MM.1S (cell line): ENCODE measurements at regions not wholly inside any gene's neighbourhood (a gene's known extent, or its start where the extent isn't known, plus 50 kb on each side); places are given as distances from the start of the nearest gene placed in this dataset.

Source experiments
- DNase-seq: peaks from one replicate; pipeline ENCODE4 v3.0.0-alpha.2; 2015
- H2AFZ ChIP-seq: fragments of 300-600 bp; sonication (generic); 2 replicates; pipeline ENCODE4 v1.6.0; 2016; ENCODE audit warnings: antibody characterized with exemption, low read length
- H3F3A ChIP-seq: fragments of 300-600 bp; sonication (generic); 2 replicates; pipeline ENCODE4 v1.6.1; 2016; ENCODE audit warnings: mild to moderate bottlenecking, antibody characterized with exemption, low read length, moderate library complexity, mixed read lengths; ENCODE audit not compliant: insufficient read depth
- H3K27ac ChIP-seq: fragments of 300-600 bp; sonication (generic); 2 replicates; pipeline ENCODE4 v1.5.1; 2016; ENCODE audit warnings: mild to moderate bottlenecking, low read length
- H3K27me3 ChIP-seq: fragments of 300-600 bp; sonication (generic); replicated peaks from 2 replicates; pipeline ENCODE4 v1.6.0; 2016; ENCODE audit warnings: low read length; ENCODE audit not compliant: insufficient read depth
- H3K36me3 ChIP-seq: fragments of 300-600 bp; sonication (generic); replicated peaks from 2 replicates; pipeline ENCODE4 v1.6.1; 2016; ENCODE audit warnings: mild to moderate bottlenecking, low read length, mixed read lengths; ENCODE audit not compliant: insufficient read depth
- H3K4me1 ChIP-seq: fragments of 300-600 bp; sonication (generic); 2 replicates; pipeline ENCODE4 v1.6.1; 2016; ENCODE audit warnings: low read length, mixed read lengths
- H3K4me2 ChIP-seq: fragments of 300-600 bp; sonication (generic); 2 replicates; pipeline ENCODE4 v1.6.0; 2016; ENCODE audit warnings: low read depth, low read length
- H3K4me3 ChIP-seq: fragments of 300-600 bp; sonication (generic); 2 replicates; pipeline ENCODE4 v1.5.1; 2016; ENCODE audit warnings: low read length, mixed read lengths
- H3K79me2 ChIP-seq: fragments of 300-600 bp; sonication (generic); 2 replicates; pipeline ENCODE4 v1.6.1; 2016; ENCODE audit warnings: mixed run types, low read length, mixed read lengths
- H3K9ac ChIP-seq: fragments of 300-600 bp; sonication (generic); 2 replicates; pipeline ENCODE4 v1.6.1; 2016; ENCODE audit warnings: low read length, mixed read lengths
- H3K9me2 ChIP-seq: fragments of 300-600 bp; sonication (generic); replicated peaks from 2 replicates; pipeline ENCODE4 v1.6.1; 2016; ENCODE audit warnings: mild to moderate bottlenecking, low read length, mixed read lengths; ENCODE audit not compliant: insufficient read depth
- H3K9me3 ChIP-seq: fragments of 300-600 bp; sonication (generic); replicated peaks from 2 replicates; pipeline ENCODE4 v1.6.1; 2016; ENCODE audit warnings: mild to moderate bottlenecking, low read length, mixed read lengths; ENCODE audit not compliant: insufficient read depth
- H4K20me1 ChIP-seq: fragments of 300-600 bp; sonication (generic); 2 replicates; pipeline ENCODE4 v1.6.1; 2016; ENCODE audit warnings: mild to moderate bottlenecking, low read length, moderate library complexity, mixed read lengths; ENCODE audit not compliant: insufficient read depth
- EZH2 ChIP-seq: fragments of 300-600 bp; sonication (generic); optimal IDR thresholded peaks from 2 replicates; pipeline ENCODE3; 2017; ENCODE audit warnings: low read depth, mild to moderate bottlenecking, antibody characterized with exemption, low read length, mixed read lengths
- EZH2phosphoT487 ChIP-seq: fragments of 300-600 bp; sonication (generic); IDR thresholded peaks from 2 replicates; pipeline ENCODE4 v1.6.1; 2018; ENCODE audit warnings: antibody characterized with exemption, low read length
- TF ChIP-seq, protein P1 (sequence below): fragments of 300-600 bp; sonication (generic); IDR thresholded peaks from 2 replicates; pipeline ENCODE4 v1.5.1; 2016; ENCODE audit warnings: antibody characterized with exemption, low read length, mixed read lengths

DNA sequence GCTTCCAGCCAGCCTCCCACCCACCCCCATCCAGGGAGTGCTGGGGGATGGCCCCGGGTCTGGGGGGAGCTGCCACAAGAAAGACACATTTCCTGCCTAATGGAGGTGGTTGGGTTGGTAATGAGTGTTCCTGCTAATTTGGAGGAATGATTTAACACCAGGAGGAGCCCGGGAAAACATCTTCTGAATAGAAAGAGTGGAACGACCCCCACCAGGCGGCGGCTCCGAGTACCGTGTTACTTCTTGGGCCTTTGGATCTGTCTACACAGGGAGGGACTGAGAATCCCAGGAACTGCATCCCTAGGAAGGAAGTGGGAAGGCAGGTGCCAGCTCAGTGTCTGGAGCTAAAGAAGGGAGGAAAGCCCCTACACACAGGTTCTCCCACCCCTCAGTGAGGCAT, 64.6 kb downstream of the TSPAN17 start:
- H3K4me3 ChIP-seq: no peak overlapping the region
- H3K4me1 ChIP-seq: no peaks in the 10 kb centered on the region
- H3K79me2 ChIP-seq: no peaks in the 10 kb centered on the region
- TF ChIP-seq EZH2phosphoT487 (no peak), EZH2 (no peak)
- TF ChIP-seq, protein P1, sequence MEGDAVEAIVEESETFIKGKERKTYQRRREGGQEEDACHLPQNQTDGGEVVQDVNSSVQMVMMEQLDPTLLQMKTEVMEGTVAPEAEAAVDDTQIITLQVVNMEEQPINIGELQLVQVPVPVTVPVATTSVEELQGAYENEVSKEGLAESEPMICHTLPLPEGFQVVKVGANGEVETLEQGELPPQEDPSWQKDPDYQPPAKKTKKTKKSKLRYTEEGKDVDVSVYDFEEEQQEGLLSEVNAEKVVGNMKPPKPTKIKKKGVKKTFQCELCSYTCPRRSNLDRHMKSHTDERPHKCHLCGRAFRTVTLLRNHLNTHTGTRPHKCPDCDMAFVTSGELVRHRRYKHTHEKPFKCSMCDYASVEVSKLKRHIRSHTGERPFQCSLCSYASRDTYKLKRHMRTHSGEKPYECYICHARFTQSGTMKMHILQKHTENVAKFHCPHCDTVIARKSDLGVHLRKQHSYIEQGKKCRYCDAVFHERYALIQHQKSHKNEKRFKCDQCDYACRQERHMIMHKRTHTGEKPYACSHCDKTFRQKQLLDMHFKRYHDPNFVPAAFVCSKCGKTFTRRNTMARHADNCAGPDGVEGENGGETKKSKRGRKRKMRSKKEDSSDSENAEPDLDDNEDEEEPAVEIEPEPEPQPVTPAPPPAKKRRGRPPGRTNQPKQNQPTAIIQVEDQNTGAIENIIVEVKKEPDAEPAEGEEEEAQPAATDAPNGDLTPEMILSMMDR: no peak
- no peaks in the 10 kb centered on the region for H3F3A ChIP-seq
- H3K9me2 ChIP-seq: no peaks in the 10 kb centered on the region
- no peak overlapping the region for H3K9ac ChIP-seq
- no peak overlapping the region for H2AFZ ChIP-seq
- H3K27ac ChIP-seq: no peak overlapping the region
- peaks cover 97% of the 10 kb centered on the region for H3K27me3 ChIP-seq
- DNase-seq: no peak
- H3K9me3 ChIP-seq: no peaks in the 10 kb centered on the region
- H3K36me3 ChIP-seq: no peaks in the 10 kb centered on the region
- H4K20me1 ChIP-seq: no peaks in the 10 kb centered on the region
- no peak overlapping the region for H3K4me2 ChIP-seq

DNA sequence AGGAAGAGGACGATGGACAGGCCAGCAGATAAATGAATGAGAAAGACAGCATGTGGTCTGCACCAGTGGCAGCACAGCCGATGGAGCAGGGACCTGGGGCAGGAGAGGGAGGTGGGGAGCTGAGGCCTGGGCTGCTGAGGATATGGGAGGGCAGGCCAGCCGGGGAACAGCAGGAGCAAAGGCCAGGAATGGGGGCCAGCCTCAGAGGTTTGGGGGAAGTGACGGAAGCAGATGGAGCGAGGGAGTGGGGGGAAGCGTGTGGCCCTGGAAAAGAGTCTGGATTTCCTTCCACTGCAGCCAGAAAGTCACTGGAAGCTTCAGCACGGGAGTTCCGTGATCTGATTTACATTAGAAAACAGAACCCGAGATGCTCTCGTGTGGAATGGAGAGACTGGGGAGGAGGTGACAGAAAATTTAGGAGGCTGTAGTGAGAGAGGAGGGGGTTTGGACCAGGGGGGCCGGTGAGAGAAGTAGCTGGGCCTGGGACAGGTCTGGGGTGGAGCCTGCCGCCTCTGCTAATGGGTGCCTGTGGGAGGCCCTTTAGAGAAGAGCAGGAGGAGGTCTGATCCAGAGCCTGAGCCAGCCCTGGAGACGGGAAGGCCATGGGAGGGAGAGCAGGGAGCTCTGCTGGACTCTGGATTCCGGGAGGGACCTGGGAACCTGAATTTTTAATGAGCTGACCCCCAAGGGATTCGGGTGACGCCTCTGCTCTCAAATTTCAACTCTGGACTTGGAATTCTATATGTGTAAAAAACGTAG, 65.4 kb downstream of the TSPAN17 start:
- Histone ChIP-seq H3K4me1 (no peaks in the 10 kb centered on the region), H3K36me3 (no peaks in the 10 kb centered on the region), H3K27me3 (peaks cover 97% of the 10 kb centered on the region), H3K9ac (no peak overlapping the region), H4K20me1 (no peaks in the 10 kb centered on the region), H3K9me3 (no peaks in the 10 kb centered on the region), H3K27ac (no peak overlapping the region), H3K9me2 (no peaks in the 10 kb centered on the region), H3K4me2 (no peak overlapping the region), H3K4me3 (no peak overlapping the region), H2AFZ (no peak overlapping the region), H3K79me2 (no peaks in the 10 kb centered on the region), H3F3A (no peaks in the 10 kb centered on the region)
- TF ChIP-seq EZH2phosphoT487 (no peak), EZH2 (no peak)
- TF ChIP-seq, protein P1: no peak
- no peak for DNase-seq

DNA sequence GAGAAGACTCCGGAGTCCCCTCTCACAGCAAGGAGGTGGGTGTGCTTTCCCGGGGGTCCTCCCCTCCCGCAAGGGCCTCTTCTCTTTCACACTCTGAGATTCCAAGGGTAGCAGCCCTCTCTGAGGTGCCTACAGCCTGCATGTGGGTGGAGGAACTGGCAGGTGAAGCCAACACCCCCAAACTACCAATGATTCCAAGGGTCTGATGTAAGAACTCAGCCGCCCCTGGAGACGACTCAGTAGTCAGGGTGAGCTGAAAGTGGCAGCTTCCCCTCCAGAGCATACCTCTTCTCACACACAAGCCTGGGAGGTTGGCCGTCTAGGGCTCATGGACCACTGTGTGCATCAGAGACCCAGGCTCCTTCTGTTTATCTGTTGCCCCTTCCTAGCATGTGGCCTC, 66.1 kb downstream of the TSPAN17 start:
- Histone ChIP-seq H3K79me2 (no peaks in the 10 kb centered on the region), H3K36me3 (no peaks in the 10 kb centered on the region), H3F3A (no peaks in the 10 kb centered on the region), H3K27me3 (peaks cover 97% of the 10 kb centered on the region), H4K20me1 (no peaks in the 10 kb centered on the region), H3K4me3 (no peak overlapping the region), H3K9me3 (no peaks in the 10 kb centered on the region), H3K27ac (no peak overlapping the region), H3K9me2 (no peaks in the 10 kb centered on the region), H3K4me1 (no peaks in the 10 kb centered on the region), H2AFZ (no peak overlapping the region), H3K9ac (no peak overlapping the region), H3K4me2 (no peak overlapping the region)
- TF ChIP-seq EZH2phosphoT487 (no peak), EZH2 (no peak)
- TF ChIP-seq, protein P1: no peak
- no peak for DNase-seq
